Keratinocyte (primary cell): ENCODE measurements at regions not wholly inside any gene's neighbourhood (a gene's known extent, or its start where the extent isn't known, plus 50 kb on each side); places are given as distances from the start of the nearest gene placed in this dataset.

ENCODE experiments used
- DNase-seq: peaks from one replicate; pipeline ENCODE4 v3.0.0-alpha.2; 2011; ENCODE audit warnings: low read depth, missing footprints, low spot score
- FAIRE-seq: peaks from 2 replicates; lab custom pipeline; 2011; peaks lifted over from hg19 to GRCh38; lab: Jason Lieb, UNC
- H2AFZ ChIP-seq: 2 replicates; pipeline ENCODE4 v1.6.0; 2012; ENCODE audit warnings: low read length, control low read depth, inconsistent platforms; ENCODE audit not compliant: control insufficient read depth
- H3K27ac ChIP-seq: 2 replicates; pipeline ENCODE4 v1.5.1; 2011; ENCODE audit warnings: low read length; ENCODE audit not compliant: control insufficient read depth, insufficient read depth
- H3K27me3 ChIP-seq: 3 replicates; pipeline ENCODE4 v1.6.0; 2011; ENCODE audit warnings: low read length; ENCODE audit not compliant: control insufficient read depth, insufficient read depth; ENCODE audit errors: extremely low read depth
- H3K36me3 ChIP-seq, 2 experiments: 2 replicates in 1 of 2; 3 replicates in 1 of 2; pipeline ENCODE4 v1.5.1; 2011; ENCODE audit warnings: low read length in 2 of 2, mild to moderate bottlenecking in 1 of 2; ENCODE audit not compliant: control insufficient read depth in 2 of 2, insufficient read depth in 2 of 2; ENCODE audit errors: extremely low read depth in 1 of 2
- H3K4me1 ChIP-seq: 3 replicates; pipeline ENCODE4 v1.5.1; 2011; ENCODE audit warnings: low read length; ENCODE audit not compliant: control insufficient read depth, insufficient read depth; ENCODE audit errors: extremely low read depth
- H3K4me2 ChIP-seq: 3 replicates; pipeline ENCODE4 v1.6.0; 2011; ENCODE audit warnings: low read depth, low read length; ENCODE audit not compliant: control insufficient read depth, insufficient read depth; ENCODE audit errors: extremely low read depth
- H3K4me3 ChIP-seq, 3 experiments: fragments of 200-600 bp in 1 of 3; sonication (generic) in 1 of 3; 2 replicates in 2 of 3; 3 replicates in 1 of 3; pipeline ENCODE4 v1.5.1; 2011 to 2016; ENCODE audit warnings: low read length in 3 of 3, mild to moderate bottlenecking in 3 of 3, control low read depth in 2 of 3, inconsistent platforms in 1 of 3, low read depth in 1 of 3, mixed read lengths in 1 of 3, mixed run types in 1 of 3, moderate library complexity in 1 of 3; ENCODE audit not compliant: control insufficient read depth in 2 of 3, insufficient read depth in 2 of 3; ENCODE audit errors: extremely low read depth in 1 of 3
- H3K79me2 ChIP-seq: 2 replicates; pipeline ENCODE4 v1.6.0; 2012; ENCODE audit warnings: low read length; ENCODE audit not compliant: control insufficient read depth, insufficient read depth
- H3K9ac ChIP-seq: 3 replicates; pipeline ENCODE4 v1.6.0; 2011; ENCODE audit warnings: low read length; ENCODE audit not compliant: control insufficient read depth, insufficient read depth; ENCODE audit errors: extremely low read depth
- H3K9me1 ChIP-seq: 3 replicates; pipeline ENCODE4 v1.6.0; 2011; ENCODE audit warnings: low read length; ENCODE audit not compliant: control insufficient read depth, insufficient read depth; ENCODE audit errors: extremely low read depth
- H3K9me3 ChIP-seq: 2 replicates; pipeline ENCODE4 v1.5.1; 2012; ENCODE audit warnings: low read depth, low read length; ENCODE audit not compliant: control insufficient read depth
- H4K20me1 ChIP-seq: 3 replicates; pipeline ENCODE4 v1.6.0; 2011; ENCODE audit warnings: low read length; ENCODE audit not compliant: control insufficient read depth, insufficient read depth; ENCODE audit errors: extremely low read depth
- CTCF ChIP-seq, 3 experiments: IDR thresholded peaks in 1 of 3; conservative IDR thresholded peaks in 1 of 3; optimal IDR thresholded peaks in 1 of 3; 2 replicates in 2 of 3; 3 replicates in 1 of 3; pipeline versions ENCODE3 to v1.5.1; 2011; ENCODE audit warnings: low read length in 3 of 3, mild to moderate bottlenecking in 3 of 3, moderate library complexity in 2 of 3, control low read depth in 1 of 3, inconsistent platforms in 1 of 3; ENCODE audit not compliant: insufficient read depth in 2 of 3; ENCODE audit errors: extremely low read depth in 1 of 3
- EZH2 ChIP-seq: IDR thresholded peaks from one replicate; pipeline ENCODE4 v1.6.1; 2012; ENCODE audit warnings: inconsistent platforms, mild to moderate bottlenecking, low read length, moderate library complexity
- dilution Hi-C: fragments of 300-500 bp; cut with MboI; formaldehyde crosslinking; loops from one replicate; pipeline ENCODE4 v1.7.0; 2020; ENCODE audit warnings: low sequenced_read_pairs; ENCODE audit not compliant: extremely low pct_ligation_motif_present

- Histone ChIP-seq H3K9me1 (no peaks in the 10 kb centered on the region), H4K20me1 (no peaks in the 10 kb centered on the region), H2AFZ (no peak overlapping the region), H3K4me3 (no peak overlapping the region), H3K79me2 (no peaks in the 10 kb centered on the region), H3K9ac (no peak overlapping the region), H3K36me3 (no peaks in the 10 kb centered on the region), H3K4me1 (peaks cover 4% of the 10 kb centered on the region), H3K9me3 (no peaks in the 10 kb centered on the region), H3K27me3 (no peaks in the 10 kb centered on the region), H3K4me2 (no peak overlapping the region), H3K27ac (no peak overlapping the region)
- dilution Hi-C loops, result no loop called here
- TF ChIP-seq CTCF (optimal IDR thresholded peaks at IDR 0.05 in 1 of 3, IDR thresholded peaks at IDR 0.05 in 1 of 3, conservative IDR thresholded peaks at IDR 0.05 in 1 of 3; ENCODE audit: extremely low read depth in 1 of 3, insufficient read depth in 2 of 3, low read length in 3 of 3), result no peak
- FAIRE-seq (no peak), DNase-seq (no peak)
These were observed 320.8 kb downstream of the FOXL1 start for GRCh38 chr16:86899151-86899550.

- Histone ChIP-seq H2AFZ (no peak overlapping the region), H3K9ac (no peak overlapping the region), H3K27me3 (no peaks in the 10 kb centered on the region), H3K4me2 (no peak overlapping the region), H3K27ac (no peak overlapping the region), H3K9me3 (no peaks in the 10 kb centered on the region), H3K4me3 (no peak overlapping the region), H3K4me1 (peaks cover 4% of the 10 kb centered on the region), H4K20me1 (no peaks in the 10 kb centered on the region), H3K36me3 (no peaks in the 10 kb centered on the region), H3K9me1 (no peaks in the 10 kb centered on the region), H3K79me2 (no peaks in the 10 kb centered on the region)
- dilution Hi-C loops, result no loop called here
- DNase-seq (no peak), FAIRE-seq (no peak)
- no peak for TF ChIP-seq EZH2
- no peak for TF ChIP-seq CTCF (optimal IDR thresholded peaks at IDR 0.05 in 1 of 3, IDR thresholded peaks at IDR 0.05 in 1 of 3, conservative IDR thresholded peaks at IDR 0.05 in 1 of 3; ENCODE audit: extremely low read depth in 1 of 3, insufficient read depth in 2 of 3, low read length in 3 of 3)
These were observed 321.4 kb downstream of the FOXL1 start for GRCh38 chr16:86899757-86900156.
